K562 (cell line): ENCODE measurements at regions not wholly inside any gene's neighbourhood (a gene's known extent, or its start where the extent isn't known, plus 50 kb on each side); places are given as distances from the start of the nearest gene placed in this dataset.

Source experiments
- ATAC-seq: fragments of 200-7000 bp; cut with Tn5 transposase; 3 replicates; pipeline ENCODE4 v1.9.1; 2020; ENCODE audit warnings: moderate library complexity
- BruUV-seq: library from RNA; stranded (reverse); fragments of 400-500 nt; replicated peaks from 2 replicates; lab custom pipeline; 2021; lab: Mats Ljungman, UMichigan
- CTCF ChIA-PET: fragments of 300-600 bp; formaldehyde crosslinking; extraction: SDS; loops from one replicate; lab custom pipeline; 2021; ENCODE audit warnings: low intra/inter-chr PET ratio; lab: Yijun Ruan, JAX
- POLR2A ChIA-PET: fragments of 300-600, 350-650 bp; sonication (Branson Sonifier 250); formaldehyde crosslinking; extraction: SDS; loops from one replicate; lab custom pipeline; 2021; ENCODE audit warnings: antibody characterized with exemption, inconsistent platforms; lab: Yijun Ruan, JAX
- DNase-seq, 4 experiments: peaks; one replicate each; pipeline versions ENCODE4 v3.0.0 to v3.0.0-alpha.2; 2011 to 2018; ENCODE audit warnings: low spot score in 3 of 4, mixed read lengths in 3 of 4; ENCODE audit errors: extremely low read depth in 1 of 4
- FAIRE-seq: peaks from 2 replicates; lab custom pipeline; 2011; peaks lifted over from hg19 to GRCh38; lab: Jason Lieb, UNC
- H2AFZ ChIP-seq: 2 replicates; pipeline ENCODE4 v1.6.0; 2011; ENCODE audit warnings: low read depth, low read length, control low read depth, inconsistent platforms
- H3K27ac ChIP-seq: fragments of 200-600 bp; 3 replicates; pipeline ENCODE4 v1.8.0; 2011; ENCODE audit warnings: low read depth, mild to moderate bottlenecking, control low read depth, inconsistent platforms, low read length, moderate library complexity, mixed read lengths; ENCODE audit errors: extremely low read depth
- H3K27me3 ChIP-seq, 2 experiments: fragments of 300-600 bp in 1 of 2; 2 replicates in 1 of 2; 3 replicates in 1 of 2; pipeline versions ENCODE4 v1.6.0 to v1.8.0; 2011; ENCODE audit warnings: inconsistent platforms in 2 of 2, low read length in 2 of 2, mild to moderate bottlenecking in 1 of 2, mixed read lengths in 1 of 2, moderate library complexity in 1 of 2; ENCODE audit not compliant: control insufficient read depth in 2 of 2, insufficient read depth in 2 of 2
- H3K36me3 ChIP-seq: fragments of 300-600 bp; 3 replicates; pipeline ENCODE4 v1.8.0; 2011; ENCODE audit warnings: mild to moderate bottlenecking, low read length, inconsistent platforms; ENCODE audit not compliant: control insufficient read depth, insufficient read depth
- H3K4me1 ChIP-seq, 2 experiments: fragments of 200-600 bp in 1 of 2; replicated peaks in 1 of 2; 2 replicates in 1 of 2; 3 replicates in 1 of 2; pipeline versions ENCODE4 v1.5.1 to v1.8.0; 2011; ENCODE audit warnings: inconsistent platforms in 2 of 2, low read length in 2 of 2, mild to moderate bottlenecking in 1 of 2, mixed read lengths in 1 of 2, moderate library complexity in 1 of 2; ENCODE audit not compliant: control insufficient read depth in 2 of 2, insufficient read depth in 2 of 2
- H3K4me2 ChIP-seq: 2 replicates; pipeline ENCODE4 v1.6.1; 2011; ENCODE audit warnings: low read length, control low read depth, inconsistent platforms, mixed read lengths; ENCODE audit not compliant: insufficient read depth
- H3K4me3 ChIP-seq: fragments of 200-600 bp; sonication (generic), shearing (Covaris generic); 2 replicates; pipeline ENCODE4 v1.5.1; 2016; ENCODE audit warnings: control low read depth, inconsistent platforms
- H3K79me2 ChIP-seq: fragments of 200-600 bp; 3 replicates; pipeline ENCODE4 v1.8.0; 2011; ENCODE audit warnings: low read length, inconsistent platforms; ENCODE audit not compliant: control insufficient read depth, insufficient read depth
- H3K9ac ChIP-seq, 2 experiments: 2 replicates each; pipeline versions ENCODE4 v1.6.0 to v1.6.1; 2011; ENCODE audit warnings: low read depth in 2 of 2, low read length in 2 of 2, control low read depth in 1 of 2, inconsistent platforms in 1 of 2, mild to moderate bottlenecking in 1 of 2, mixed read lengths in 1 of 2; ENCODE audit not compliant: insufficient read depth in 1 of 2
- H3K9me1 ChIP-seq: one replicate; pipeline ENCODE4 v1.6.0; 2011; ENCODE audit warnings: inconsistent platforms, mild to moderate bottlenecking, low read length, moderate library complexity; ENCODE audit not compliant: control insufficient read depth, insufficient read depth
- H3K9me3 ChIP-seq: replicated peaks from 2 replicates; pipeline ENCODE4 v1.5.1; 2011; ENCODE audit warnings: low read depth, low read length, inconsistent platforms; ENCODE audit not compliant: control insufficient read depth, insufficient read depth
- H4K20me1 ChIP-seq: replicated peaks from 2 replicates; pipeline ENCODE4 v1.6.1; 2011; ENCODE audit warnings: low read length, inconsistent platforms, mixed read lengths; ENCODE audit not compliant: control insufficient read depth, insufficient read depth
- ASH1L ChIP-seq: fragments of 450-650 bp; IDR thresholded peaks from 2 replicates; pipeline ENCODE4 v1.6.1; 2018; ENCODE audit warnings: borderline replicate concordance, mild to moderate bottlenecking, low read depth; ENCODE audit not compliant: partially characterized antibody
- FUS ChIP-seq: fragments of 200-400 bp; formaldehyde crosslinking; optimal IDR thresholded peaks from 2 replicates; pipeline ENCODE3; 2017; ENCODE audit warnings: low read depth, low read length
- NFIX ChIP-seq: fragments of 250-450 bp; sonication (Bioruptor Pico); IDR thresholded peaks from 2 replicates; pipeline ENCODE4 v1.4.0; 2020; ENCODE audit warnings: low read depth, mild to moderate bottlenecking, moderate library complexity
- PML ChIP-seq: IDR thresholded peaks from 2 replicates; pipeline ENCODE4 v1.6.1; 2012; ENCODE audit warnings: low read length, inconsistent platforms
- TGIF2 ChIP-seq: sonication (generic); formaldehyde crosslinking; IDR thresholded peaks from 2 replicates; pipeline ENCODE4 v1.8.1; 2022; ENCODE audit warnings: mild to moderate bottlenecking, missing genetic modification reagents, moderate library complexity
- XRCC3 ChIP-seq: fragments of 450-650 bp; IDR thresholded peaks from 2 replicates; pipeline ENCODE4 v1.6.1; 2017; ENCODE audit warnings: mild to moderate bottlenecking, moderate library complexity
- ZBTB9 ChIP-seq: fragments of 450-650 bp; formaldehyde crosslinking; IDR thresholded peaks from 2 replicates; pipeline ENCODE4 v1.4.0; 2020; ENCODE audit warnings: mild to moderate bottlenecking, moderate library complexity
- ZNF143 ChIP-seq: sonication (generic); formaldehyde crosslinking; IDR thresholded peaks from 2 replicates; pipeline ENCODE4 v1.9.0; 2022; ENCODE audit warnings: mild to moderate bottlenecking, missing genetic modification reagents
- ZNF197 ChIP-seq: fragments of 200-800 bp; sonication (Bioruptor generic); IDR thresholded peaks from 2 replicates; pipeline ENCODE4 v1.6.1; 2016; ENCODE audit warnings: low read depth, missing genetic modification characterization, missing compliant biosample characterization
- ZNF280B ChIP-seq: fragments of 250-450 bp; sonication (Bioruptor Pico); IDR thresholded peaks from 2 replicates; pipeline ENCODE4 v1.5.1; 2021; ENCODE audit warnings: mild to moderate bottlenecking
- WGBS: fragments of 100-300 bp; shearing (Covaris generic); methylation state at CpG from one replicate; pipeline ENCODE4 v1.1.6; 2016; ENCODE audit warnings: low coverage, mixed read lengths; ENCODE audit not compliant: insufficient coverage; ENCODE audit errors: missing lambda C conversion rate; 5-methylcytosine and 5-hydroxymethylcytosine counted together
- in situ Hi-C: fragments of 300-500 bp; cut with MboI; formaldehyde crosslinking; loops from 4 replicates; pipeline ENCODE4 v1.15.0; 2018; ENCODE audit warnings: inconsistent platforms, mixed read lengths
- intact Hi-C: fragments of 100-400 bp; cut with micrococcal nuclease; formaldehyde crosslinking; loops from 2 replicates; pipeline ENCODE4 v1.14.2; 2022

- TF ChIP-seq ZNF143 (CRISPR knock-in tag) (no peak), PML (no peak), ZNF197 (CRISPR knock-in tag) (no peak), XRCC3 (no peak), NFIX (CRISPR knock-in tag) (no peak), ZBTB9 (no peak), ZNF280B (CRISPR knock-in tag) (no peak), TGIF2 (no peak), ASH1L (no peak), FUS (no peak)
- ATAC-seq: no peak
- Histone ChIP-seq H3K9me1 (no peaks in the 10 kb centered on the region), H3K4me3 (no peak overlapping the region), H3K36me3 (no peaks in the 10 kb centered on the region), H3K79me2 (no peaks in the 10 kb centered on the region), H3K9ac (no peak overlapping the region), H3K27me3 (no peaks in the 10 kb centered on the region), H3K9me3 (no peaks in the 10 kb centered on the region), H3K4me2 (no peak overlapping the region), H2AFZ (no peak overlapping the region), H4K20me1 (no peaks in the 10 kb centered on the region), H3K4me1 (no peaks in the 10 kb centered on the region; a peak in 3 of 5 replicates), H3K27ac (no peak overlapping the region)
- CTCF ChIA-PET: no interaction called here
- DNase-seq: no peak
- FAIRE-seq: no peak
- intact Hi-C loops: loop anchor here (10.0 kb wide), 1 partner anchor 104 kb away; no protein-coding TSS in a partner anchor
- in situ Hi-C loops: no loop called here
- 21% methylated on average over 2 of the region's 3 CpGs for WGBS
- POLR2A ChIA-PET: interaction anchor here (0.6 kb wide), 1 partner anchor 72 kb away, joined by 3 read pairs; no protein-coding TSS in a partner anchor
- BruUV-seq: no TSS peak
These were observed 141.7 kb upstream of the CCDC68 start for GRCh38 chr18:55100817-55101457.
